Hematopoietic multipotent progenitor cell (in vitro differentiated cells): ENCODE measurements at regions not wholly inside any gene's neighbourhood (a gene's known extent, or its start where the extent isn't known, plus 50 kb on each side); places are given as distances from the start of the nearest gene placed in this dataset.

Experiments used
- DNase-seq, 3 donors: peaks; one replicate each; pipeline ENCODE4 v3.0.0-alpha.2; 2011 to 2015; ENCODE audit warnings: low read depth in 2 of 3, low spot score in 2 of 3

GRCh38 chr10:60728056-60728455, 50.2 kb upstream of the CDK1 start:
- no peak for DNase-seq

- no peak for DNase-seq
Measured at GRCh38 chr10:60726257-60726656, 52.0 kb upstream of the CDK1 start.

- DNase-seq, result no peak
Measured at GRCh38 chr10:60722623-60723022, 55.7 kb upstream of the CDK1 start.

GRCh38 chr10:60719721-60720120, 58.6 kb upstream of the CDK1 start:
- DNase-seq, result no peak

GRCh38 chr10:60718886-60719285, 59.4 kb upstream of the CDK1 start:
- no peak for DNase-seq

GRCh38 chr10:60717852-60718251, 60.4 kb upstream of the CDK1 start:
- DNase-seq, result no peak

GRCh38 chr10:60714233-60714632, 64.0 kb upstream of the CDK1 start:
- no peak for DNase-seq

- no peak for DNase-seq
Measured at GRCh38 chr10:60711496-60711895, 66.8 kb upstream of the CDK1 start.

- no peak for DNase-seq
Measured at GRCh38 chr10:60710041-60710440, 68.2 kb upstream of the CDK1 start.

- DNase-seq, result no peak
Measured at GRCh38 chr10:60708666-60709065, 69.6 kb upstream of the CDK1 start.

GRCh38 chr10:60707841-60708240, 70.4 kb upstream of the CDK1 start:
- DNase-seq, result no peak

- no peak for DNase-seq
Measured at GRCh38 chr10:60706146-60706545, 72.1 kb upstream of the CDK1 start.

GRCh38 chr10:60705376-60705775, 72.9 kb upstream of the CDK1 start:
- DNase-seq, result no peak

- DNase-seq, result no peak
Measured at GRCh38 chr10:60704471-60704870, 73.8 kb upstream of the CDK1 start.

- DNase-seq, result no peak
Measured at GRCh38 chr10:60703266-60704041, 74.8 kb upstream of the CDK1 start.

GRCh38 chr10:60687679-60688078, 90.6 kb upstream of the CDK1 start:
- DNase-seq, result no peak

GRCh38 chr10:60684091-60684490, 94.2 kb upstream of the CDK1 start:
- no peak for DNase-seq

GRCh38 chr10:60681103-60681502, 97.2 kb upstream of the CDK1 start:
- no peak for DNase-seq

GRCh38 chr10:60679388-60679990, 98.8 kb upstream of the CDK1 start:
- DNase-seq, result no peak

- no peak for DNase-seq
Measured at GRCh38 chr10:60678978-60679377, 99.3 kb upstream of the CDK1 start.

- no peak for DNase-seq
Measured at GRCh38 chr10:60677531-60678129, 100.6 kb upstream of the CDK1 start.

- DNase-seq, result no peak
Measured at GRCh38 chr10:60675236-60675635, 103.0 kb upstream of the CDK1 start.
